NCI-H226 (cell line): ENCODE measurements at regions not wholly inside any gene's neighbourhood (a gene's known extent, or its start where the extent isn't known, plus 50 kb on each side); places are given as distances from the start of the nearest gene placed in this dataset.
"Not testable (repeated sequence)": the region's sequence is repeated elsewhere in the genome, so short reads cannot be mapped to it uniquely, and the experiment has no call there.

Experiments
- DNase-seq: peaks from one replicate; pipeline ENCODE4 v3.0.0-alpha.2; 2015

DNA sequence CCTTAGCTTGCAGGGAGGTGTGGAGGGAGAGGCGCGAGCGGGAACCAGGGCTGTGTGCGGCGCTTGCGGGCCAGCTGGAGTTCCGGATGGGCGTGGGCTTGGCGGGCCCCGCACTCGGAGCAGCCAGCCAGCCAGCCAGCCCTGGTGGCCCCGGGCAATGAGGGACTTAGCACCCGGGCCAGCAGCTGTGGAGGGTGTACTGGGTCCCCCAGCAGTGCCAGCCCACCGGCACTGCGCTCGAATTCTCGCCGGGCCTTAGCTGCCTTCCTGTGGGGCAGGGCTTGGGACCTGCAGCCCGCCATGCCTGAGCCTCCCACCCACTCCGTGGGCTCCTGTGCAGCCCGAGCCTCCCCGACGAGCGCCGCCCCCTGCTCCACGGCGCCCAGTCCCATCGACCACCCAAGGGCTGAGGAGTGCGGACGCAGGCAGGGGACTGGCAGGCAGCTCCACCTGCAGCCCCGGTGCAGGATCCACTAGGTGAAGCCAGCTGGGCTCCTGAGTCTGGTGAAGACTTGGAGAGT is 462.2 kb downstream of the ACTL7B start:
- not testable (repeated sequence) for DNase-seq

DNA sequence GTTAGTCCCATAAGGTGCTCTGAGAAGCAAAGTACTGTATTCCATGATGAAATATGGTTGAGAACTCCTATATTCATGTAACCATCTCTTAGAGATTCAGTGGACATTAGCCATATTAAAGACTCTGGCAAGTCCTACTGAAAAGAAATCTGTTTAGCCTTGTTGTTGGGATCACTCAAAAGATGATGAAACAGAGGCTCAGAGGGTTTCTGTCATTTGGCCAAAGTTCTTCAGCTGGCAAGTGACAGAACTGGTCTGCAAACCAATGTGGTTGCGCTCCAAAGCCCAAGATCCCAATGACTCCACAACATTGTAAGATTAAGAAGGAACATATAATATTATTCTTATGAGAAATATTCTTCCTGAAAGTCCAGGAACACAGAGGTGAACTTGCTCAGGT is 462.9 kb downstream of the ACTL7B start:
- DNase-seq = no peak

- no peak for DNase-seq
Measured at GRCh38 chr9:108389056-108389455, 466.7 kb downstream of the ACTL7B start.

DNA sequence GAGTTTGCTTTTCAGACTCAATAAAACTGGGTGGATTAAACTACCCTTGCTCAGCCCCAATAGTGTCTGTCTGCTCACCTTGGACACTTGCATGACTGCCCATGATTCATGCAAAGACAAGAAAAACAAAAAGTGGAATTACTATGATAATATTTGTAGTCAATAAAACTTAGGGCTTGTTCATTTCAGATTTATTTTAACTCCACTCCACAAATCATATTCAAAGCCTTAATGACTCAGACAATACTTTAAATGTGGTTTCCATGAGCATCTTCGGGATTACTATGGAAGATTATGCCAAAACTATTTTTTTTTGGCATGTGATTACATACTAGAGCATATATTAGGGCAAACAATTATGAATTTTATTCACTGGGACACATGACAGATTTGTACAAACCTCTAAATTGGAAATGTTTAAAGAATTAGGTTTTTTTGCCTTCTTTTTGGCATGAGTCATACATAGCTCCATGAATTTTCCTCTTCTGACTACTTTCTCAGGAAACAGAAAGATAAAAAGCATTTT is 468.9 kb downstream of the ACTL7B start:
- DNase-seq = peak; percentile 55

GRCh38 chr9:108386032-108386431 is 469.8 kb downstream of the ACTL7B start:
- DNase-seq = no peak

GRCh38 chr9:108383796-108384195 is 472.0 kb downstream of the ACTL7B start:
- DNase-seq = peak; percentile 24

GRCh38 chr9:108382310-108382709 is 473.5 kb downstream of the ACTL7B start:
- DNase-seq = no peak

DNA sequence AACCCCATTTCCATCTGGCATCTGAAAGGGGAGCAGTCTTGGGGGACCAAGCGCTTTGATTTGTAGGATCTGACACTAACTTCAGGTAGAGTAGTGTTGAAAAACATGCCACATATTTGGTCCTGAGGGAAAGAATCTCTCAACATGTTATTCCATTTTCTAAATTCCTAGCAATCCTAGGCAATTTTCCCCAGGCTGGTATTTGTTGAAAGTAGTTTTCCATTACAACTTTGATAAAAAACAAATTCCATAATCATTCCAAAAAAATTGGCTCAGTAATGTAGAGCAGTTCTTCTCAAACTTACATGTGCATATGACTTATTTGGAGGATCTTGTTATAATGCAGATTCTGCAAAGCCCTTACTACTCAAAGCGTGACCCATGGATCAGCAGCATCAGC is 477.9 kb downstream of the ACTL7B start:
- no peak for DNase-seq

- DNase-seq = no peak
Measured at GRCh38 chr9:108377382-108377781, 478.4 kb downstream of the ACTL7B start.

- DNase-seq = no peak
Measured at GRCh38 chr9:108376140-108376539, 479.6 kb downstream of the ACTL7B start.

GRCh38 chr9:108374626-108375025 is 481.2 kb downstream of the ACTL7B start:
- DNase-seq = peak; percentile 58

GRCh38 chr9:108367188-108367587 is 488.6 kb downstream of the ACTL7B start:
- no peak for DNase-seq

DNA sequence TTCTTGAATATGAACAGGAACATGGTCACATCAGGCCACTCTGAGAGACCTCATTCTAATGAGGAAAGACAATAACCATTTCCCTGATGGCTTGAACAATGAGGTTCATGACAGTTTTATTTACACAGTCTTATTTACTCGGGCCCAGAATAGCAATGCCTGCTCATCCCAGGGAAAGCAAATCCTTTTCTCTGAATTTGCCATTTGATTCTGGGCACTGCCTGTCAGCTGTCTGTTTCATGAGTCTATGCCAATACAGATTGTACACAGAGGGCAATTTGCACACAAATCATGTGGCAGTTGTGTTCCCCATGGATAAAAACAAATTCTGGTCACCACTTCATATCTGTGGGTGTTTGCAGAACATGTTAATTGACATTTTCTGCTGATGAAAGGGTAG is 492.5 kb downstream of the ACTL7B start:
- no peak for DNase-seq

DNA sequence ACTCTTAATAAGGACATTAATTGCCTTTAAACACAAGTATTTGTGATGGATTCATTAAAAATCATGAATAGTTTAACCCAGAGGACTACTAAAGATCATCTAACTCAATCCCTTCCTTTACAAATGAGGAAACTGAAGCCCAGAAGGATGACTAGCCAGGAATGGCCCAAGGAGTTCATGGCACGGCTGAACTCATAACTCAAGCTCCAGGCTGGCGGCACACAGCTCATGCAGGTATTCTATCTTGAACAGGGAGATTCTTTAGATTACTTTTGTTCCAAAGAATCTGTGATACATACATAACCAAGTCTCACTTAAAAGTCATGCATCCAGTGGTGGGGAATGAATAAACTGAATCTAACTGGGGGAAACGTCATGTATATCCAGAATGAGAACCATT is 495.5 kb downstream of the ACTL7B start:
- DNase-seq = peak; percentile 31

DNA sequence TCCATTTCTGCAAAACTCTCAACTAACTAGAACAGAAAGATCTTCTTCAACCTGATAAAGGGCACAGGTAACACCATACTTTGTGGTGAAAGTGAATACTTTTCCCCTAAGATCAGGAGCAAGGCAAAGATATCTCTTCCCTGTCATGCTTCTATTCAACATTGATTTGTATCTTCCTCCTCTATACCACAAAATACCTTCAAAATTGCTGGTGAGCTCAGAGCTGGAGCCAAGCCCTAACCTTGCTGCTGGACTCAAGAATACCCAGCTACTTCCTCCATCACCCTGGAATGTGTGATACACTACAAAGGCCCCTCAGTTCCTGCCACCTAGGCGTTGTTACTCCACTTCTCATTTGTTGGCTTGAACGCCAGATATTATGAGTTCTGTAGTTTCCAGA is 499.0 kb downstream of the ACTL7B start:
- peak; percentile 96 for DNase-seq

DNA sequence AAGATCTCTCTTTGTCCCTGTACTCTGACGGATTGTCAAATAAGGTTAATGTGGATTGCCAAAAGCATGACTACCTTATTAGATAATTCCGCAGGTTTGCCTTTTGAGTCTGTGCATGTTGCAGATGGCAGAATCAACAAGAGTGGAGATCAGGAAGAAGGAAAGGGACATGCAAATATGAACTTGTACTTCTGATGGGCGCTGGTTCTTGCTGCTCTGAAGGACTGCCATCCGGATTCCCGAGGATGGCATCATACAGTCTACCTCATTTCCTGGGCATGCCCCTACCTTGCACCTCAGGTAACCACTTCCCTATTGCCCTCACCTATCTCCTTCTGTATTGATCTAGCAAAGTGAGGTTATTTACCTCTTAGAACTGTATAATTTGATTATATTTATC is 504.2 kb downstream of the ACTL7B start:
- DNase-seq = no peak

DNA sequence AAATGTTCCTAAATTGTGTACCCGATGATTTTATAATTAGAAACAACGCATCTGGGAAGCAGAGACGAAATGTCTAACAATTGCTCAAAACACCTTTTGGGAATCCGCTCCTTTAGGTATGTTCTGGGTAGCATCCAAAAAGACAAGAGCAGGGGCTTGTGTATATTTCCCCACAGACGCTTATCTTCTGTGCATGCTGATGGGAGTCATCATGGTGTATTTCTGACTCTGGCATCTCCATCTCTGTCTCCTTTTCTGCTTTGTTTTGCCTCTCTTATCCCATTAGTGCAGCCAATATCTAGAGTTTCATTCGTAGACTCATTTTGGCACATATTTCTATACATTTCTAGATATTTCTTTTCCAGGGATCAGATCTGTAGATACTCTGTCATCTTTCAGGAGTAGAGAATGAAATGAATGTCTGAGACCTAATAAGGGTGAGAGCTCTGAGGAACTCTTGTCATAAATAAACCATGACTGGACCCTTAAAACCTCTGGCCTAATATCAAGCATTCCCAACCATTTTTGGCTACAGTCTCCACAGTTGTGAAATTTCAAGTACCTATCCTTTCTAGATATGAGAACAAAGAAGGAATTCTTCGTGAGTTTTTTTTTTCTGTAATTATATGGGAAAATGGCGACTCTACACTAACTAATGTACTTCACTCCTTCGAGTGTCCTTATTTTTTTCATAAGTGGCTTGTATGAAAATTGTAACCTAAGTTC is 508.2 kb downstream of the ACTL7B start:
- DNase-seq = peak; percentile 53

DNA sequence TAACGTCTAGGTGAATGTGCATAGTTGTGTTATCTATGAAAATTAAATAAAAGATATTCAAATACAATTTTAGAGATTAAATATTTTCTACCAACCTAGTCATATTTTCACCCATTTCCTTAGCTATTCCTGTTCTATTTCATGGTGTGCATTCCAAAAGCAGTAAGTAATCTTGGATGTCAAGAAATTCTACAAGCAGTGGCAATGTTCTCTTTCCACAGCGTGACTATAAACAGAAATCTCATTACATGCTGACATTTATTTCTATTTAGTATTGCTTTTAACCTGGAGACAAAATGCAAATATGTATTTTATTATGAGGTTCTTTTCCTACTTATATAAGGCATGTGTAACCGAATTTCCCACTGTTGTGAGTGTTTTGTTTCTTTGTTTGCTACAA is 510.0 kb downstream of the ACTL7B start:
- no peak for DNase-seq

- DNase-seq = no peak
Measured at GRCh38 chr9:108339251-108339650, 516.5 kb downstream of the ACTL7B start.

DNA sequence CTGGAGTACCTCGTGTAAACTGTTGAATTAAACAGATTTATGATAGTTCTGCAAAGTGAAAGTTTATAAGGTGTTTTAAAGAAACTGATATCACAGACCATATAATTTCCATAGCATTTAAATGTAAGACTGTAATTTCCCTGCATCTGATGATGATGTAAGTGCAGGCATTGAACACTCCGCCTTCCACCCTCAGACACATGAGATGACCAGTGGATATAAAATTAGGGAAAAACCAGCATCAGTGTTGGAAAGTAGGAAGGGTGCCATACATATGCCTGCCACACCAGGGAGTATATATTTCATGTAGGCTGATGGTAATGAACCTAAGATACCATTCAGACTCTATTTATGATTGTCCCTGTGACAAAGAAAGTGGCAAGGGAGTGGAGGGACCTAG is 519.2 kb downstream of the ACTL7B start:
- no peak for DNase-seq

- DNase-seq = no peak
Measured at GRCh38 chr9:108333530-108333983, 522.2 kb downstream of the ACTL7B start.

- no peak for DNase-seq
Measured at GRCh38 chr9:108331596-108331995, 524.2 kb downstream of the ACTL7B start.

DNA sequence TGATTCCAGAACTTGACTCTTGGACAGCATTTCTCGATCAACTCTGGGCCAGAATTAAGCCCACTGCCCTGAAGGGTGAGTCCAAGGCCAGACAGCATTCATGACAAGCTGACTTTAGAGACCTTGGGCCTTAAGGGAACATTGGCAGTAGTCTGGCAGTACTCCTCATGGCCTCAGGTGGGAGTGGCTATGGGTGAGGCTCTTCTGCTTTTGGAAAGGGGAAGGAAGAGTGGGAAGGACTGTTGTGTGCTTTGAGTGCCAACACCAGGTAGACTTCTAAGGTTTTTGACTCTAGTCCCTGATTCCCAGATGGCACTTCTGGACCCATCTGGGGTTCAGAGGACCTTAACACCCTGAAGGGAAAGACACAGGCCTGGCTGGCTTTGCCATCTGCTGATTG is 530.4 kb downstream of the ACTL7B start:
- no peak for DNase-seq

- DNase-seq = peak; percentile 7
Measured at GRCh38 chr9:108323615-108324014, 532.2 kb downstream of the ACTL7B start.
